ENCODE measurements at regions not wholly inside any gene's neighbourhood (a gene's known extent, or its start where the extent isn't known, plus 50 kb on each side); places are given as distances from the start of the nearest gene placed in this dataset.

- H3K4me1 ChIP-seq (ENCODE audit: control insufficient read depth, insufficient read depth, low read depth, low read length) = no peaks in the 10 kb centered on the region
- H2BK5ac ChIP-seq (ENCODE audit: low read depth, low read length, poor library complexity, severe bottlenecking) = no peak overlapping the region
Measured at GRCh38 chr16:16830973-16831372, 452.0 kb downstream of the NPIPA7 start.

GRCh38 chr16:16833165-16833564, 454.2 kb downstream of the NPIPA7 start:
- Histone ChIP-seq H2BK15ac (ENCODE audit: low read depth, poor library complexity, severe bottlenecking) (no peak overlapping the region), H2BK120ac (ENCODE audit: low read depth, low read length) (no peak overlapping the region), H3K4me2 (ENCODE audit: low read length, poor library complexity, severe bottlenecking) (no peak overlapping the region), H3K9ac (ENCODE audit: low read length) (no peak overlapping the region), H4K8ac (ENCODE audit: low read length) (no peak overlapping the region), H2AFZ (ENCODE audit: low read depth, low read length) (no peak overlapping the region), H3K23ac (ENCODE audit: low read length in 2 of 2) (no peak overlapping the region), H3K18ac (ENCODE audit: low read depth in 1 of 2, low read length in 2 of 2) (no peak overlapping the region), H3K4me1 (ENCODE audit: control insufficient read depth, insufficient read depth, low read depth, low read length) (no peaks in the 10 kb centered on the region), H3K36me3 (ENCODE audit: control insufficient read depth in 1 of 2, insufficient read depth in 2 of 2, low read depth in 1 of 2, low read length in 2 of 2) (no peaks in the 10 kb centered on the region), H4K91ac (ENCODE audit: low read length) (no peak overlapping the region), H3K27ac (ENCODE audit: low read length, poor library complexity, severe bottlenecking) (no peak overlapping the region), H3K4ac (ENCODE audit: low read depth in 1 of 2, low read length in 2 of 2) (no peak overlapping the region), H2BK12ac (ENCODE audit: low read length in 2 of 2) (no peak overlapping the region), H3K9me3 (ENCODE audit: control insufficient read depth, low read length) (no peaks in the 10 kb centered on the region), H3K14ac (ENCODE audit: low read length in 2 of 2) (no peak overlapping the region), H2AK5ac (ENCODE audit: low read length, severe bottlenecking) (no peak overlapping the region), H3K4me3 (ENCODE audit: insufficient read depth in 1 of 2, low read depth in 1 of 2, low read length in 2 of 2) (no peak overlapping the region), H3K27me3 (ENCODE audit: control insufficient read depth in 1 of 2, insufficient read depth in 1 of 2, low read length in 2 of 2) (no peaks in the 10 kb centered on the region), H3K79me1 (replicated peaks; ENCODE audit: low read length, poor library complexity, severe bottlenecking) (no peaks in the 10 kb centered on the region), H2BK5ac (ENCODE audit: low read depth, low read length, poor library complexity, severe bottlenecking) (no peak overlapping the region)
- 85% methylated on average over 3 of the region's 3 CpGs for WGBS
- no peak for DNase-seq

More at GRCh38 chr16:16830973-16831372, 452.0 kb downstream of the NPIPA7 start:
- Histone ChIP-seq H3K23ac (ENCODE audit: low read length in 2 of 2) (no peak overlapping the region), H3K4ac (ENCODE audit: low read depth in 1 of 2, low read length in 2 of 2) (no peak overlapping the region), H3K14ac (ENCODE audit: low read length in 2 of 2) (no peak overlapping the region), H3K27me3 (ENCODE audit: control insufficient read depth in 1 of 2, insufficient read depth in 1 of 2, low read length in 2 of 2) (no peaks in the 10 kb centered on the region), H3K79me1 (replicated peaks; ENCODE audit: low read length, poor library complexity, severe bottlenecking) (no peaks in the 10 kb centered on the region), H3K4me2 (ENCODE audit: low read length, poor library complexity, severe bottlenecking) (no peak overlapping the region), H2AFZ (ENCODE audit: low read depth, low read length) (no peak overlapping the region), H3K9me3 (ENCODE audit: control insufficient read depth, low read length) (peaks cover 6% of the 10 kb centered on the region), H3K4me3 (ENCODE audit: insufficient read depth in 1 of 2, low read depth in 1 of 2, low read length in 2 of 2) (no peak overlapping the region), H2BK12ac (ENCODE audit: low read length in 2 of 2) (no peak overlapping the region), H3K36me3 (ENCODE audit: control insufficient read depth in 1 of 2, insufficient read depth in 2 of 2, low read depth in 1 of 2, low read length in 2 of 2) (no peaks in the 10 kb centered on the region), H3K9ac (ENCODE audit: low read length) (no peak overlapping the region), H2BK15ac (ENCODE audit: low read depth, poor library complexity, severe bottlenecking) (no peak overlapping the region), H4K8ac (ENCODE audit: low read length) (no peak overlapping the region), H2AK5ac (ENCODE audit: low read length, severe bottlenecking) (no peak overlapping the region), H3K18ac (ENCODE audit: low read depth in 1 of 2, low read length in 2 of 2) (no peak overlapping the region), H4K91ac (ENCODE audit: low read length) (no peak overlapping the region), H2BK120ac (ENCODE audit: low read depth, low read length) (no peak overlapping the region), H3K27ac (ENCODE audit: low read length, poor library complexity, severe bottlenecking) (no peak overlapping the region)
- no CpG with 5 or more reads among the region's 2 CpGs for WGBS
- no peak for DNase-seq

- Histone ChIP-seq H3K9ac (ENCODE audit: low read length) (no peak overlapping the region), H2BK120ac (ENCODE audit: low read depth, low read length) (no peak overlapping the region), H3K79me1 (replicated peaks; ENCODE audit: low read length, poor library complexity, severe bottlenecking) (no peaks in the 10 kb centered on the region), H2BK5ac (ENCODE audit: low read depth, low read length, poor library complexity, severe bottlenecking) (no peak overlapping the region), H2AFZ (ENCODE audit: low read depth, low read length) (no peak overlapping the region), H3K4me1 (ENCODE audit: control insufficient read depth, insufficient read depth, low read depth, low read length) (no peaks in the 10 kb centered on the region), H2BK15ac (ENCODE audit: low read depth, poor library complexity, severe bottlenecking) (no peak overlapping the region), H3K14ac (ENCODE audit: low read length in 2 of 2) (no peak overlapping the region), H2AK5ac (ENCODE audit: low read length, severe bottlenecking) (no peak overlapping the region), H3K4me3 (ENCODE audit: insufficient read depth in 1 of 2, low read depth in 1 of 2, low read length in 2 of 2) (no peak overlapping the region), H3K36me3 (ENCODE audit: control insufficient read depth in 1 of 2, insufficient read depth in 2 of 2, low read depth in 1 of 2, low read length in 2 of 2) (no peaks in the 10 kb centered on the region), H2BK12ac (ENCODE audit: low read length in 2 of 2) (no peak overlapping the region), H3K4me2 (ENCODE audit: low read length, poor library complexity, severe bottlenecking) (no peak overlapping the region), H4K8ac (ENCODE audit: low read length) (no peak overlapping the region), H3K9me3 (ENCODE audit: control insufficient read depth, low read length) (no peaks in the 10 kb centered on the region), H3K27me3 (ENCODE audit: control insufficient read depth in 1 of 2, insufficient read depth in 1 of 2, low read length in 2 of 2) (no peaks in the 10 kb centered on the region), H3K23ac (ENCODE audit: low read length in 2 of 2) (no peak overlapping the region), H3K27ac (ENCODE audit: low read length, poor library complexity, severe bottlenecking) (no peak overlapping the region), H3K4ac (ENCODE audit: low read depth in 1 of 2, low read length in 2 of 2) (no peak overlapping the region), H3K18ac (ENCODE audit: low read depth in 1 of 2, low read length in 2 of 2) (no peak overlapping the region), H4K91ac (ENCODE audit: low read length) (no peak overlapping the region)
- no peak for DNase-seq
- WGBS = 78% methylated on average over 3 of the region's 5 CpGs
Measured at GRCh38 chr16:16850274-16850673, 471.3 kb downstream of the NPIPA7 start.

- Histone ChIP-seq H2AFZ (ENCODE audit: low read depth, low read length) (no peak overlapping the region), H3K4me3 (ENCODE audit: insufficient read depth in 1 of 2, low read depth in 1 of 2, low read length in 2 of 2) (no peak overlapping the region), H3K27me3 (ENCODE audit: control insufficient read depth in 1 of 2, insufficient read depth in 1 of 2, low read length in 2 of 2) (peaks cover 0 to 12% of the 10 kb centered on the region in 2 experiments), H2AK5ac (ENCODE audit: low read length, severe bottlenecking) (no peak overlapping the region), H3K14ac (ENCODE audit: low read length in 2 of 2) (no peak overlapping the region), H3K79me1 (replicated peaks; ENCODE audit: low read length, poor library complexity, severe bottlenecking) (no peaks in the 10 kb centered on the region), H2BK120ac (ENCODE audit: low read depth, low read length) (no peak overlapping the region), H3K4me2 (ENCODE audit: low read length, poor library complexity, severe bottlenecking) (no peak overlapping the region), H2BK12ac (ENCODE audit: low read length in 2 of 2) (no peak overlapping the region), H3K9me3 (ENCODE audit: control insufficient read depth, low read length) (no peaks in the 10 kb centered on the region), H3K18ac (ENCODE audit: low read depth in 1 of 2, low read length in 2 of 2) (no peak overlapping the region), H3K23ac (ENCODE audit: low read length in 2 of 2) (no peak overlapping the region), H3K4me1 (ENCODE audit: control insufficient read depth, insufficient read depth, low read depth, low read length) (no peaks in the 10 kb centered on the region), H3K9ac (ENCODE audit: low read length) (no peak overlapping the region), H3K4ac (ENCODE audit: low read depth in 1 of 2, low read length in 2 of 2) (no peak overlapping the region), H4K8ac (ENCODE audit: low read length) (no peak overlapping the region), H2BK15ac (ENCODE audit: low read depth, poor library complexity, severe bottlenecking) (no peak overlapping the region), H3K27ac (ENCODE audit: low read length, poor library complexity, severe bottlenecking) (no peak overlapping the region), H2BK5ac (ENCODE audit: low read depth, low read length, poor library complexity, severe bottlenecking) (no peak overlapping the region), H4K91ac (ENCODE audit: low read length) (no peak overlapping the region), H3K36me3 (ENCODE audit: control insufficient read depth in 1 of 2, insufficient read depth in 2 of 2, low read depth in 1 of 2, low read length in 2 of 2) (no peaks in the 10 kb centered on the region)
- no peak for DNase-seq
- WGBS = 0% methylated on average over 1 of the region's 1 CpG
Measured at GRCh38 chr16:16857012-16857411, 478.1 kb downstream of the NPIPA7 start.
